ENCODE measurements at regions not wholly inside any gene's neighbourhood (a gene's known extent, or its start where the extent isn't known, plus 50 kb on each side); places are given as distances from the start of the nearest gene placed in this dataset.
A peak's percentile ranks its signal among the peaks of the same experiment; 100 is the strongest.

DNA sequence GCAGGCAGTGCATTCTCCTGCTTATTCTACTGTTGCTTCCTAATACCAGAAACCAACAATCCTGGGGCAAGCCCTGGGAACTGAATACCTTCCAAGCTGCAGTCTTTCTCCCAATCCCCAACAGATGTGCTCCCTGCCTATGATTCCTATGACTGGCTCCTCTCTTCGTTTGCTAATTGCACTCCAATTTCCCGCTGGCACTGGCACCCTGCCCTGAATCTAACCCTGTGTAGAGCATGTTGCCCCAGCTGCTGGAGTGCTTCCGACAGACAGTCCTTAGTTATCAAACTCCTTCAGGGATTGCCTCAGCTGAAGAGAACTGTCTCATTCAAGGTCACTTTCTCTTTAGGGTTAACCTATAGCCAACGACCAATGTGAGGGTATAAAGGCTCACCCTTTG is 214.1 kb downstream of the NECTIN3 start:
- H3K4me3 ChIP-seq (replicated peaks in 1 of 2; ENCODE audit: low read depth in 2 of 2, low read length in 2 of 2) = no peak overlapping the region
- TF ChIP-seq, protein P1, sequence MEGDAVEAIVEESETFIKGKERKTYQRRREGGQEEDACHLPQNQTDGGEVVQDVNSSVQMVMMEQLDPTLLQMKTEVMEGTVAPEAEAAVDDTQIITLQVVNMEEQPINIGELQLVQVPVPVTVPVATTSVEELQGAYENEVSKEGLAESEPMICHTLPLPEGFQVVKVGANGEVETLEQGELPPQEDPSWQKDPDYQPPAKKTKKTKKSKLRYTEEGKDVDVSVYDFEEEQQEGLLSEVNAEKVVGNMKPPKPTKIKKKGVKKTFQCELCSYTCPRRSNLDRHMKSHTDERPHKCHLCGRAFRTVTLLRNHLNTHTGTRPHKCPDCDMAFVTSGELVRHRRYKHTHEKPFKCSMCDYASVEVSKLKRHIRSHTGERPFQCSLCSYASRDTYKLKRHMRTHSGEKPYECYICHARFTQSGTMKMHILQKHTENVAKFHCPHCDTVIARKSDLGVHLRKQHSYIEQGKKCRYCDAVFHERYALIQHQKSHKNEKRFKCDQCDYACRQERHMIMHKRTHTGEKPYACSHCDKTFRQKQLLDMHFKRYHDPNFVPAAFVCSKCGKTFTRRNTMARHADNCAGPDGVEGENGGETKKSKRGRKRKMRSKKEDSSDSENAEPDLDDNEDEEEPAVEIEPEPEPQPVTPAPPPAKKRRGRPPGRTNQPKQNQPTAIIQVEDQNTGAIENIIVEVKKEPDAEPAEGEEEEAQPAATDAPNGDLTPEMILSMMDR (IDR thresholded peaks at IDR 0.05; ENCODE audit: low read depth, low read length) = no peak
- no peak for DNase-seq (ENCODE audit: low read depth in 2 of 2)

DNA sequence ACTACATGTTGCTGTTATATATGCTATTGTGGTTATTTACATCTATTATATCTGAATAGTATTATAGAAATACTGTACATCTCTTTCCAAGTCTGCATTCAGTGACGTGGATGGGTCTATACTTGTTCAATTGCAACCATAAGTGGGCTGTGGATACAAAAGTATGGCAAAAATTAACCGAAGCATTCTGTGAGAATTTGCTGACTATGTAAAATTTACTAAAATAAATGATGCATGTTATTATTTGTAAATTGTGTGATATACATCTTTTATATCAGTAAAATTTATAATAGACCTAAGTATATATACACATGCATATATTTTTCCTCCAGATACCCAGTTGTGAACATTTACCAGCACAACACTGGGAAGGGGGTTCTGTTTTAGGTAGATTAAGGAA is 215.1 kb downstream of the NECTIN3 start:
- TF ChIP-seq, protein P1 (IDR thresholded peaks at IDR 0.05; ENCODE audit: low read depth, low read length) = no peak

DNA sequence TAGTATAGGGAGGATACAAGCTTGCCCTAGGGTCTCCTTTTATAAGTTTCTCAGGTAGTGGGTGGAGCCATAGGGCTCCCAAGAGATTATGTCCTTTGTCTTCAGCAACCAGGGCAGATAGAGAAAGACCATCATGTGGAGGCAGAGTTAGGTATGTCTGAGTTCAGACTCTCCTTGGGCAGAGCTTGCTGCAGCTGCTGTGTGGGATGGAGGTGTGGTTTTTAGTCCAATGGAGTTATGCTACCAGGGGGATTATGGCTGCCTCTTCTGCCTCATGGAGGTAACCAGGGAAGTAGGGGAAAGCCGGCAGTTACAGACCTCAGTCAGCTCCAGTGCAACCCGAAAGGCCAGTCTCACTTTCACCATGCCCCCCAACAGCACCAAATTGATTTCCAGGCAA is 220.5 kb downstream of the NECTIN3 start:
- TF ChIP-seq, protein P1 (IDR thresholded peaks at IDR 0.05; ENCODE audit: low read depth, low read length) = no peak
- no peak for DNase-seq (ENCODE audit: low read depth in 2 of 2)
- H3K4me3 ChIP-seq (replicated peaks in 1 of 2; ENCODE audit: low read depth in 2 of 2, low read length in 2 of 2) = no peak overlapping the region

More for the DNA sequence above, 215.1 kb downstream of the NECTIN3 start:
- DNase-seq (ENCODE audit: low read depth in 2 of 2) = no peak
- H3K4me3 ChIP-seq (replicated peaks in 1 of 2; ENCODE audit: low read depth in 2 of 2, low read length in 2 of 2) = no peak overlapping the region

DNA sequence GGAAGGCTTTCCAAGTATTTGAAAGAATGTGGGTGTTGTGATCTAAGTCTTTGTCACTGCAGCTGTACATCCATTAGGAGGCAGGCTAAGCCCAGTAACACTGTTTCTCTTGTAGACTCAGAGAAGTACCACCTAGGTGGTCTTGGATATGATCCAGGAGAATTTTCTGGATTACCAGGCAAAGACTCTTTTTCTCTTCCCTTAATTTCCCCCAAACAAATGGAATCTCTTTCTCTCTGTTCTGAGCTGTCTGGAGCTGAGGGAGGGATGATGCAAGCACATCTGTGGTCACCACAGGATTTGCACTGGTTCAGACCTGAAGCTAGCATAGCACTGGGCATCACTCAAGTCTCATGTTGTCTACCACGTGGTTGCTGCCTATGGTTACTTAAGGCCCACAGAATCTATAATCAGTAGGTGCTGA is 227.6 kb downstream of the NECTIN3 start:
- TF ChIP-seq, protein P1 (IDR thresholded peaks at IDR 0.05; ENCODE audit: low read depth, low read length) = no peak
- no peak overlapping the region for H3K4me3 ChIP-seq (replicated peaks in 1 of 2; ENCODE audit: low read depth in 2 of 2, low read length in 2 of 2)
- peak in 1 of 2 donors; percentile 42 for DNase-seq (ENCODE audit: low read depth in 2 of 2)

DNA sequence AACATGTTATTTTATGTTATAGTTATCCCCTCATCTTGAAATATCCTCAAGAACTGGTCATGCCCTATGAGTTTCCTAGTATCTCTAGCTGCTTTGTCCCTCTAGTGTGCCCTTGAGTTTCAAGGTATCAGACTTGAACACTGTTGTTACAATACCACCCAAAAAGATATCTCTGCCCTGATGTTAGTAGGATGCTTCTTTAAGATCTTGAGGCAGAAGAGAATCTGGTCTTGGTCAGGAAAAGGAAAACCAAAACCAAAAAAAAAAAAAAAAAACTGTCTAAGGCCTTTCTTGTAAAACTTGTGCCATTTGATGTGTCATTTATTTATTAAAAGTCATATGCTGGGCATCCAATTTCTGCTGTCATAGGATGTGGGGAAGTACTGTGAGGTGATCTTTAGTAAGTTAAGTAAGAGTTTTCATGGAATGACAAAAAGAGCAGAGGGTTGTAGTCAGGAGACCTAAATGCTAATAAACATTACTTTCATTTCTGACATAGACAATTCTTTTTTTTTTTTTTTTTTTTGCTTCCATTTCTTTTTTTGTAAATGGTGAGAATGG is 229.7 kb downstream of the NECTIN3 start:
- no peak overlapping the region for H3K4me3 ChIP-seq (replicated peaks in 1 of 2; ENCODE audit: low read depth in 2 of 2, low read length in 2 of 2)
- TF ChIP-seq, protein P1 (IDR thresholded peaks at IDR 0.05; ENCODE audit: low read depth, low read length) = no peak
- no peak for DNase-seq (ENCODE audit: low read depth in 2 of 2)

DNA sequence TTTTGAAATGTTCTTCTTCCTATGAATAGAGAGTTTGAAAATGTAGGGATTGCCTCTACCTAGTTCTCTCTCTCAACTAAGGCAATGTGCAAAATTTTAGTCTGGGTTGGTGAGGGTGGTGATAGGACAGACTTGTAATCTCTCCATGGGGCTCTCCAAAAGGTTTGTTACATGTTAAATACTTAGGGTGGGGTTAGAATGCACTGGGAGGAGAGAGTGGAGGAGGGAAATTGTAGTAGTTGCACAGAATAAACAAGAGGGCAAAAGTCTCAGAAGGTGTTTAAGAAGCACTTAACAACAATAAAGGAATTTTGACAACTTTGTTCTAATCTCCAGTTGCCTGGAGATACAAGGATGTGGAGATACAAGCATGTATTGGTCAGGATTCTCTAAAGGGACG is 230.4 kb downstream of the NECTIN3 start:
- TF ChIP-seq, protein P1 (IDR thresholded peaks at IDR 0.05; ENCODE audit: low read depth, low read length) = no peak
- DNase-seq (ENCODE audit: low read depth in 2 of 2) = no peak
- H3K4me3 ChIP-seq (replicated peaks in 1 of 2; ENCODE audit: low read depth in 2 of 2, low read length in 2 of 2) = no peak overlapping the region

DNA sequence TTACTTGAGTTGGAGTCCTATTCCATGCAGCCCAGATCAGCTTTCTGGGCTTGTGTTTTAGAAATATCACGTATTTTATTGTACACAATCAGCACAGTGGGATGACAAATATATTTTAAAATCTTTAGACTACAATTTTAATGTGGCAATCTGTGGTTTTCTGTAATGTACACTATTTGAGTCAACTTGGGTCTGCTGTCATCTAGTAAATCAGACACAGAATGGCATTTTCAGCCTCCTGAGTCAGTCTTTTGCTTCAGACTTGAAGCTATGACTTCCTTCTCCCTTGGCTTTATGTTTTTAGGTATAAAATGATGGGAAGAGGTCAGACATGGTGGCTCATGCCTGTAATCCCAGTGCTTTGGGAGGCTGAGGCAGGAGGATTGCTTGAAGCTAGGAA is 232.1 kb downstream of the NECTIN3 start:
- TF ChIP-seq, protein P1 (IDR thresholded peaks at IDR 0.05; ENCODE audit: low read depth, low read length) = no peak
- no peak overlapping the region for H3K4me3 ChIP-seq (replicated peaks in 1 of 2; ENCODE audit: low read depth in 2 of 2, low read length in 2 of 2)
- DNase-seq (ENCODE audit: low read depth in 2 of 2) = peak in 1 of 2 donors; percentile 40

All from cardiac fibroblast (primary cell).